CD4-positive, alpha-beta T cell treated with Interleukin-15 for 1 hour (primary cell): ENCODE measurements at regions not wholly inside any gene's neighbourhood (a gene's known extent, or its start where the extent isn't known, plus 50 kb on each side); places are given as distances from the start of the nearest gene placed in this dataset.
"Not testable (repeated sequence)": the region's sequence is repeated elsewhere in the genome, so short reads cannot be mapped to it uniquely, and the experiment has no call there.

Experiments used
- DNase-seq: peaks from one replicate; pipeline ENCODE4 v3.0.0-alpha.2; 2020

GRCh38 chr12:68387338-68387737 is 55.2 kb upstream of the MDM1 start:
- DNase-seq = no peak

GRCh38 chr12:68389305-68389704 is 57.1 kb upstream of the MDM1 start:
- no peak for DNase-seq

GRCh38 chr12:68391937-68392336 is 59.8 kb upstream of the MDM1 start:
- no peak for DNase-seq

GRCh38 chr12:68392376-68392775 is 60.2 kb upstream of the MDM1 start:
- no peak for DNase-seq

- no peak for DNase-seq
These were observed 61.3 kb upstream of the MDM1 start for GRCh38 chr12:68393417-68393816.

- DNase-seq = no peak
These were observed 65.5 kb upstream of the MDM1 start for GRCh38 chr12:68397566-68398158.

- not testable (repeated sequence) for DNase-seq
These were observed 66.5 kb upstream of the MDM1 start for GRCh38 chr12:68398689-68399088.

- no peak for DNase-seq
These were observed 68.2 kb upstream of the MDM1 start for GRCh38 chr12:68400226-68400829.

- no peak for DNase-seq
These were observed 70.3 kb upstream of the MDM1 start for GRCh38 chr12:68402422-68402821.

- no peak for DNase-seq
These were observed 71.1 kb upstream of the MDM1 start for GRCh38 chr12:68403296-68403695.

- no peak for DNase-seq
These were observed 71.5 kb upstream of the MDM1 start for GRCh38 chr12:68403711-68404110.

- no peak for DNase-seq
These were observed 73.2 kb upstream of the MDM1 start for GRCh38 chr12:68405343-68405781.

GRCh38 chr12:68406134-68406576 is 74.0 kb upstream of the MDM1 start:
- DNase-seq = no peak

- DNase-seq = no peak
These were observed 74.7 kb upstream of the MDM1 start for GRCh38 chr12:68406911-68407310.

GRCh38 chr12:68410018-68410660 is 78.0 kb upstream of the MDM1 start:
- DNase-seq = no peak

GRCh38 chr12:68411371-68411770 is 79.2 kb upstream of the MDM1 start:
- no peak for DNase-seq

- DNase-seq = no peak
These were observed 82.8 kb upstream of the MDM1 start for GRCh38 chr12:68414988-68415387.

GRCh38 chr12:68416350-68416749 is 84.2 kb upstream of the MDM1 start:
- DNase-seq = no peak

GRCh38 chr12:68416826-68417225 is 84.7 kb upstream of the MDM1 start:
- DNase-seq = no peak

GRCh38 chr12:68418137-68418460 is 85.9 kb upstream of the MDM1 start:
- DNase-seq = no peak

GRCh38 chr12:68420225-68421010 is 88.3 kb upstream of the MDM1 start:
- no peak for DNase-seq

GRCh38 chr12:68422159-68422558 is 90.0 kb upstream of the MDM1 start:
- no peak for DNase-seq

- no peak for DNase-seq
These were observed 90.9 kb upstream of the MDM1 start for GRCh38 chr12:68422956-68423574.
